ENCODE measurements at regions not wholly inside any gene's neighbourhood (a gene's known extent, or its start where the extent isn't known, plus 50 kb on each side); places are given as distances from the start of the nearest gene placed in this dataset.
"Not testable (repeated sequence)": the region's sequence is repeated elsewhere in the genome, so short reads cannot be mapped to it uniquely, and the experiment has no call there.

- peak; percentile 82 for DNase-seq
Observed at GRCh38 chr17:30731210-30732132, 93.0 kb downstream of the CRLF3 start.

GRCh38 chr17:30730837-30731209 is 93.7 kb downstream of the CRLF3 start:
- DNase-seq: not testable (repeated sequence)

- not testable (repeated sequence) for DNase-seq
Observed at GRCh38 chr17:30730171-30730836, 94.2 kb downstream of the CRLF3 start.

GRCh38 chr17:30729471-30730170 is 94.9 kb downstream of the CRLF3 start:
- not testable (repeated sequence) for DNase-seq

- DNase-seq: not testable (repeated sequence)
Observed at GRCh38 chr17:30727517-30727916, 97.0 kb downstream of the CRLF3 start.

- not testable (repeated sequence) for DNase-seq
Observed at GRCh38 chr17:30726734-30727133, 97.8 kb downstream of the CRLF3 start.

- DNase-seq: not testable (repeated sequence)
Observed at GRCh38 chr17:30726310-30726709, 98.2 kb downstream of the CRLF3 start.

GRCh38 chr17:30724034-30724650 is 100.3 kb downstream of the CRLF3 start:
- DNase-seq: peak; percentile 75

- DNase-seq: not testable (repeated sequence)
Observed at GRCh38 chr17:30722114-30722780, 102.2 kb downstream of the CRLF3 start.

GRCh38 chr17:30720971-30721370 is 103.5 kb downstream of the CRLF3 start:
- DNase-seq: not testable (repeated sequence)

- DNase-seq: no peak
Observed at GRCh38 chr17:30720013-30720471, 104.5 kb downstream of the CRLF3 start.

- DNase-seq: peak; percentile 22
Observed at GRCh38 chr17:30719131-30719973, 105.1 kb downstream of the CRLF3 start.

- DNase-seq: not testable (repeated sequence)
Observed at GRCh38 chr17:30718691-30719090, 105.8 kb downstream of the CRLF3 start.

- not testable (repeated sequence) for DNase-seq
Observed at GRCh38 chr17:30718099-30718447, 106.4 kb downstream of the CRLF3 start.

- DNase-seq: no peak
Observed at GRCh38 chr17:30717291-30718098, 107.0 kb downstream of the CRLF3 start.

GRCh38 chr17:30716461-30717290 is 107.8 kb downstream of the CRLF3 start:
- DNase-seq: peak; percentile 66

- DNase-seq: peak; percentile 61
Observed at GRCh38 chr17:30714825-30715622, 109.5 kb downstream of the CRLF3 start.

GRCh38 chr17:30713805-30714204 is 110.7 kb downstream of the CRLF3 start:
- DNase-seq: not testable (repeated sequence)

GRCh38 chr17:30712859-30713258 is 111.6 kb downstream of the CRLF3 start:
- DNase-seq: not testable (repeated sequence)
